Pancreas (tissue), 10 donors: ENCODE measurements at regions not wholly inside any gene's neighbourhood (a gene's known extent, or its start where the extent isn't known, plus 50 kb on each side); places are given as distances from the start of the nearest gene placed in this dataset.
"Not testable (repeated sequence)": the region's sequence is repeated elsewhere in the genome, so short reads cannot be mapped to it uniquely, and the experiment has no call there.

ENCODE experiments used
- ATAC-seq, 4 donors: fragments of 200-7000 bp; cut with Tn5 transposase; one replicate each; pipeline versions ENCODE4 v1.8.0 to v1.9.1; 2020; ENCODE audit warnings: mild to moderate bottlenecking in 4 of 4, moderate library complexity in 4 of 4
- DNase-seq, 6 donors: peaks; one replicate each; pipeline ENCODE4 v3.0.0-alpha.2; 2020
- FAIRE-seq: peaks from 2 replicates; lab custom pipeline; 2012; peaks lifted over from hg19 to GRCh38; lab: Jason Lieb, UNC
- H3K27ac ChIP-seq, 4 donors: fragments of 200-600 bp; sonication (generic); 1 replicate in 3 of 4; 2 replicates in 1 of 4; pipeline versions ENCODE4 v1.5.0 to v1.8.0; 2020
- H3K27me3 ChIP-seq, 4 donors: fragments of 200-600 bp; one replicate each; pipeline ENCODE4 v1.8.0; 2021
- H3K36me3 ChIP-seq, 3 donors: fragments of 200-600 bp; sonication (generic) in 1 of 3; one replicate each; pipeline versions ENCODE4 v1.5.0 to v1.8.0; 2020 to 2021
- H3K4me1 ChIP-seq, 3 donors: fragments of 200-600 bp; one replicate each; pipeline ENCODE4 v1.8.0; 2021
- H3K4me3 ChIP-seq, 4 donors: fragments of 200-600 bp; sonication (generic) in 2 of 4; one replicate each; pipeline versions ENCODE4 v1.5.0 to v1.8.0; 2020 to 2021
- H3K9me3 ChIP-seq, 4 donors: fragments of 200-600 bp; one replicate each; pipeline ENCODE4 v1.8.0; 2021
- WGBS, 2 donors: extraction: QIAGEN DNeasy Blood & Tissue Kit; methylation state at CpG; one replicate each; pipeline ENCODE4 v1.1.7; 2013; 5-methylcytosine and 5-hydroxymethylcytosine counted together
- intact Hi-C, 3 donors: fragments of 100-400 bp; cut with DNase I; formaldehyde crosslinking; loops; one replicate each; pipeline versions ENCODE4 v1.11.1 to v1.14.2; 2022
- TF ChIP-seq, protein P1 (sequence below), 4 donors: fragments of 200-600 bp; sonication (generic) in 3 of 4; IDR thresholded peaks; one replicate each; pipeline versions ENCODE4 v1.5.0 to v1.8.0; 2021; ENCODE audit warnings: antibody characterized with exemption in 4 of 4
- donor health status: healthy with polysubstance abuse.
- donor health status: DM: no; HTN: no; CAD: no; lungs with moderate emphysema.
- donor health status: DM: no; HTN: no; CAD: no.
- donor health status: control.
- donor health status: control.
- donor health status: Bipolar disorder and iron deficiency.
- donor health status: DM: yes; HTN: yes; CAD: no.
- donor health status: DM: no; HTN: no; CAD: no.
- donor health status: DM: no; HTN: no; CAD: no.
- donor health status: DM: yes; HTN: yes; CAD: no.

DNA sequence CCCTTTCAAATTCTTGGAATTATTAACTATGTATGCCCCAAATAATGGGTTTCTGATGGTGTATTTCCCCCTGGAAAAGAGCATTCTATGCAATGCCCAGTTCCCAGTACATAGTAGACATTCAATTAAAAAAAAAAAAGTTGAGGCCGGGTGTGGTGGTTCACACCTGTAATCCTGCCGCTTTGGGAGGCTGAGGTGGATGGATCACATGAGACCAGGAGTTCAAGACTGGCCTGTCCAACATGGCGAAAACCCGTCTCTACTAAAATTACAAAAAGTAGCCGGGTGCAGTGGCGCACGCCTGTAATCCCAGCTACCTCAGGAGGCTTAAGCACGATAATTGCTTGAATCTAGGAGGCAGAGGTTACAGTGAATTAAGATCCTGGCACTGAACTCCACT lies 83.3 kb upstream of the ZNF217 start:
- intact Hi-C loops: no loop called here
- TF ChIP-seq, protein P1, sequence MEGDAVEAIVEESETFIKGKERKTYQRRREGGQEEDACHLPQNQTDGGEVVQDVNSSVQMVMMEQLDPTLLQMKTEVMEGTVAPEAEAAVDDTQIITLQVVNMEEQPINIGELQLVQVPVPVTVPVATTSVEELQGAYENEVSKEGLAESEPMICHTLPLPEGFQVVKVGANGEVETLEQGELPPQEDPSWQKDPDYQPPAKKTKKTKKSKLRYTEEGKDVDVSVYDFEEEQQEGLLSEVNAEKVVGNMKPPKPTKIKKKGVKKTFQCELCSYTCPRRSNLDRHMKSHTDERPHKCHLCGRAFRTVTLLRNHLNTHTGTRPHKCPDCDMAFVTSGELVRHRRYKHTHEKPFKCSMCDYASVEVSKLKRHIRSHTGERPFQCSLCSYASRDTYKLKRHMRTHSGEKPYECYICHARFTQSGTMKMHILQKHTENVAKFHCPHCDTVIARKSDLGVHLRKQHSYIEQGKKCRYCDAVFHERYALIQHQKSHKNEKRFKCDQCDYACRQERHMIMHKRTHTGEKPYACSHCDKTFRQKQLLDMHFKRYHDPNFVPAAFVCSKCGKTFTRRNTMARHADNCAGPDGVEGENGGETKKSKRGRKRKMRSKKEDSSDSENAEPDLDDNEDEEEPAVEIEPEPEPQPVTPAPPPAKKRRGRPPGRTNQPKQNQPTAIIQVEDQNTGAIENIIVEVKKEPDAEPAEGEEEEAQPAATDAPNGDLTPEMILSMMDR (IDR thresholded peaks at IDR 0.05): no peak
- ATAC-seq: no peak
- 89% methylated on average over 8 of the region's 8 CpGs for WGBS, 2 donors
- H3K4me3 ChIP-seq: no peak overlapping the region
- H3K27ac ChIP-seq: peak overlapping the region in 1 of 4 donors; percentile 79
- H3K36me3 ChIP-seq: no peaks in the 10 kb centered on the region
- H3K4me1 ChIP-seq: peaks cover 18 to 28% (median 26%) of the 10 kb centered on the region in 3 donors
- DNase-seq: no peak
- H3K27me3 ChIP-seq: no peaks in the 10 kb centered on the region
- no peaks in the 10 kb centered on the region for H3K9me3 ChIP-seq
- FAIRE-seq: no peak

DNA sequence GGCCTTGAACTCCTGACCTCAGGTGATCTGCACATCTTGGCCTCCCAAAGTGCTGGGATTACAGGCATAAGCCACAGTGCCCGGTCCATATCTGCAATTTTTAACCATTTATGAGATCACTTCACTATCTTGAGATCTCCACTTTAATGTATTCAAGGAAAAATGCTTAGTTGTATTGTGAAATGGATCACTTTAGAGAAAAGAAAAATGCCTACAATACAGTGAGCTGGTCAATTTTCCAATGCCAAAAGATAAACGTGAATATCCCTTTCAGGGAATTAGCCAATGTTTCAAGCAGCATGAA lies 82.8 kb upstream of the ZNF217 start:
- no peak overlapping the region for H3K4me3 ChIP-seq
- 29 to 42% methylated on average over 2 of the region's 2 CpGs for WGBS, 2 donors
- no peak for ATAC-seq

DNA sequence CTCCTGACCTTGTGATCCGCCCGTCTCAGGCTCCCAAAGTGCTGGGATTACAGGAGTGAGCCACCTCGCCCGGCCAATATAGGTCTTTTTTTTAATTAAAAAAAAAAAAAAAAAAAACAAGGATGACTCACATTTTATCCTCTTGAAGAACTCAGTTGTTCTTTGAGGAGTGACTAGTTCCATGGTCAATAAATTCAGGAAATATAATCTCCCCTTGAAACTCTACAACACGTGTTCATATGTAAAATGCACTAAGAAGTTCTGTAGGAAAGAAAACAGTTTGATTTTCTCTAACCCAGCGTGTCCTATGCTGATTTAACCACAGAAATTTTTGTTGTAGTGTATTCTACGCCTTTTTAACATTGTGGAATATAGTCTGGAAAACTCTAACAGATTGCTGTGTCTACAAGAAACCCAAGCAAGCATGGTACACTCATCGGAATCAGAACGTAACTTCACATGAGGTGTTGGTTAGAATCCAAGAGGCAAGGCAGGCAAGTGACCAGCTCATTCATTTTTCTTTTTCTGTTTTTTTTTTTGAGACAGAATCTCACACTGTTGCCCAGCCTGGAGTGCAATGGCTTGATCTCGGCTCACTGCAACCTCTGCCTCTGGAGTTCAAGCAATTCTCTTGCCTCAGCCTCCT lies 79.0 kb upstream of the ZNF217 start:
- TF ChIP-seq, protein P1 (IDR thresholded peaks at IDR 0.05): no peak
- 89 to 93% methylated on average over 10 of the region's 10 CpGs for whole genome bisulfite sequencing, 2 donors
- Histone ChIP-seq H3K4me3 (no peak overlapping the region), H3K36me3 (no peaks in the 10 kb centered on the region), H3K4me1 (peaks cover 2 to 7% (median 4%) of the 10 kb centered on the region in 3 donors), H3K9me3 (no peaks in the 10 kb centered on the region), H3K27ac (no peak overlapping the region), H3K27me3 (no peaks in the 10 kb centered on the region)
- ATAC-seq: no peak
- intact Hi-C loops: no loop called here
- no peak for DNase-seq
- no peak for FAIRE-seq

More for the DNA sequence above, 82.8 kb upstream of the ZNF217 start:
- FAIRE-seq (no peak), DNase-seq (no peak)
- no peaks in the 10 kb centered on the region for H3K27me3 ChIP-seq
- H3K36me3 ChIP-seq: no peaks in the 10 kb centered on the region
- intact Hi-C loops: no loop called here
- H3K4me1 ChIP-seq: peaks cover 18 to 26% (median 26%) of the 10 kb centered on the region in 3 donors
- H3K9me3 ChIP-seq: no peaks in the 10 kb centered on the region
- TF ChIP-seq, protein P1 (IDR thresholded peaks at IDR 0.05): no peak
- no peak overlapping the region for H3K27ac ChIP-seq

DNA sequence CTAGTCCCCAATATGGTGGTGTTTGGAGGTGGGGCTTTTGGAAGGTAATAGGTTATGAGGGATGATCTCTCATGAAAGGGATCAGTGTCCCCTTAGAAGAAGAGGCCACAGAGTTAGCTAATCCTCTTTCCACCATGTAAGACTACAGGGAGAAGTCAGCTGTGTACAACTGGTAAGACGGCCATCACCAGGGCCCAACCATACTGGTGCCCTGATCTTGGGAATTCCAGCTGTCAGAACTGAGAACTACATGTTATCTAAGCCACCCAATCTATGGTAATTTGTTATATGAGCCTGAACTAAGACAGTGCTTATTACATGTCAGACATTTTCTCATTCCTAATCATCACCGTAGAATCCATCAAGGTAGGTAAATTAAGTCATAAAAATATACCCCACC lies 77.7 kb upstream of the ZNF217 start:
- no peaks in the 10 kb centered on the region for H3K4me1 ChIP-seq
- ATAC-seq (no peak), DNase-seq (no peak), FAIRE-seq (no peak)
- H3K27me3 ChIP-seq: no peaks in the 10 kb centered on the region
- H3K4me3 ChIP-seq: no peak overlapping the region
- H3K36me3 ChIP-seq: no peaks in the 10 kb centered on the region
- WGBS, 2 donors: 92 to 98% methylated on average over 2 of the region's 2 CpGs
- intact Hi-C loops: no loop called here
- no peaks in the 10 kb centered on the region for H3K9me3 ChIP-seq
- TF ChIP-seq, protein P1 (IDR thresholded peaks at IDR 0.05): no peak
- no peak overlapping the region for H3K27ac ChIP-seq

DNA sequence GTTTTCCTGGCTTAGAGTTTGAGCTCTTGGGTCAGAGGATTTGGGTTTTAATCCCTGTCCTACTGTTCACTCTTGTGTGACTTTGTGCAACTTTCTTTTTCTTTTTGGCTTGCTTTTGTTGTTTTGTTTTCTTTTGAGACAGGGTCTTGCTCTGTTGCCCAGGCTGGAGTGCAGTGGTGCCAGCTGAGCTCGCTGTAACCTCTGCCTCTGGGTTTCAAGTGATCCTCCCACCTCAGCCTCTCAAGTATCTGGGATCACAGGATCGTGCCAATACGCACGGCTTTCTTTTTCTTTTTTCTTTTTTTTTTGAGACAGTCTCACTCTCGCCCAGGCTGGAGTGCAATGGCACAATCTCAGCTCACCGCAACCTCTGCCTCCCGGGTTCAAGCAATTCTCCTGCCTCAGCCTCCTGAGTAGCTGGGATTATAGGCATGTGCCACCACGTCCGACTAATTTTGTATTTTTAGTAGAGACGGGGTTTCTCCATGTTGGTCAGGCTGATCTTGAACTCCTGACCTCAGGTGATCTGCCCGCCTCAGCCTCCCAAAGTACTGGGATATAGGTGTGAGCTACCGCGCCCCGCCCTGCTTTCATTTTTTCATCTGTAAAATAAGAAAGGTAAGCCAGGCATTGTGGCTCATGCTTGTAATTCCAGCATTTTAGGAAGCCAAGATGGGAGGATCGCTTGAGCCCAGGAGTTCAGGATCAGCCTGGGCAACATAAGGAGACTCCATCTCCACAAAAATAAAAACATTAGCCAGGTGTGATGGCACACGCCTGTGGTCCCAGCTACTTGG lies 76.1 kb upstream of the ZNF217 start:
- H3K4me1 ChIP-seq, H3K4me3 ChIP-seq, ATAC-seq, FAIRE-seq, intact Hi-C loops, H3K27me3 ChIP-seq, H3K9me3 ChIP-seq, H3K27ac ChIP-seq, H3K36me3 ChIP-seq, DNase-seq: not testable (repeated sequence)
- WGBS, 2 donors: 90 to 95% methylated on average over 16 of the region's 16 CpGs
